K562 (cell line): ENCODE measurements at regions not wholly inside any gene's neighbourhood (a gene's known extent, or its start where the extent isn't known, plus 50 kb on each side); places are given as distances from the start of the nearest gene placed in this dataset.

Source experiments
- ARNT ChIP-seq, 2 experiments: fragments of 450-650 bp; IDR thresholded peaks; 2 replicates each; pipeline ENCODE4 v1.6.1; 2016; ENCODE audit warnings: mild to moderate bottlenecking in 1 of 2
- EGR1 ChIP-seq: fragments of 450-650 bp; conservative IDR thresholded peaks from 2 replicates; pipeline ENCODE4 v1.6.1; 2017; ENCODE audit warnings: mild to moderate bottlenecking
- ZNF239 ChIP-seq: fragments of 250-450 bp; sonication (Bioruptor Pico); IDR thresholded peaks from 2 replicates; pipeline ENCODE4 v1.4.0; 2020; ENCODE audit warnings: mild to moderate bottlenecking
- TF ChIP-seq, protein P1 (sequence below): fragments of 450-650 bp; IDR thresholded peaks from 2 replicates; pipeline ENCODE4 v1.6.1; 2016; ENCODE audit warnings: low read depth
- TF ChIP-seq, protein P2 (sequence below), 2 experiments: fragments of 200-800 bp in 1 of 2; sonication (Bioruptor generic) in 1 of 2; sonication (generic) in 1 of 2; formaldehyde crosslinking in 1 of 2; IDR thresholded peaks in 1 of 2; conservative IDR thresholded peaks in 1 of 2; 2 replicates each; pipeline versions ENCODE4 v1.5.0 to v1.6.1; 2016 to 2020; ENCODE audit warnings: missing compliant biosample characterization in 1 of 2, missing genetic modification characterization in 1 of 2, missing genetic modification reagents in 1 of 2
- TF ChIP-seq, protein P3 (sequence below): fragments of 250-450 bp; sonication (Bioruptor Pico); IDR thresholded peaks from 2 replicates; pipeline ENCODE4 v1.5.0; 2020; ENCODE audit warnings: mild to moderate bottlenecking, borderline replicate concordance
- TF ChIP-seq, protein P4 (sequence below): fragments of 450-650 bp; formaldehyde crosslinking; IDR thresholded peaks from 2 replicates; pipeline ENCODE4 v1.4.0; 2020; ENCODE audit warnings: mild to moderate bottlenecking, moderate library complexity

DNA sequence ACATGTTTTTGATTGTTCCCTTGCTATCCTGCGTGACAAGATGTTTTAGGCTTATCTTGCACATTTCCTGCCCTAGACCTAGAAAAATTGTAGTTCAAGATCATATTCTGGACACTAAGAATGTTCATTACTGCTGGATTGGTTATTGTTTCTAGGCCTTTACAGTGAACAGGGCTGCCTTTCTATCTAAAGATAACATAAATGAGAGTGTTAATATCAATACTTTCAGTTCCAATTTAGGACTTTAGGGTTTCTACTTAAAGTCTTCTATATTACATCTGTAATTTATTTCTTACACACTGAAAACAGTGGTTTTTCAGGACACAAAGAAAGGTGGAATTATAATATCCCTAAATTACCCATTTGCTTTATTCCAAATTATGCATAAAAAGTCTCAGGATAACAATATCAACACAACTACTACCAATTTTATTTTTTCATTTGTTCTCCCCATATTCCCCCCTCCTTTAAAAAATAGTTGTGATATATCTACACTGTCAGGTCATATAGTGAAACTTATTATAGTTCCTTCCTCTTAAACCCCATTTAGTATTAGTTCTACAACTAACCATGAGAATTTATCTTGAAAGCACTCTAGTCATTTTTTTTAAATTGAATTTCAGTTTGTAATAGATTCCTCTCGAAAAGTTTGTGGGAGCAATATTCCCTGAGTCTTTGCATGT, 293.9 kb upstream of the RIOK2 start (continued):
- TF ChIP-seq, protein P1, sequence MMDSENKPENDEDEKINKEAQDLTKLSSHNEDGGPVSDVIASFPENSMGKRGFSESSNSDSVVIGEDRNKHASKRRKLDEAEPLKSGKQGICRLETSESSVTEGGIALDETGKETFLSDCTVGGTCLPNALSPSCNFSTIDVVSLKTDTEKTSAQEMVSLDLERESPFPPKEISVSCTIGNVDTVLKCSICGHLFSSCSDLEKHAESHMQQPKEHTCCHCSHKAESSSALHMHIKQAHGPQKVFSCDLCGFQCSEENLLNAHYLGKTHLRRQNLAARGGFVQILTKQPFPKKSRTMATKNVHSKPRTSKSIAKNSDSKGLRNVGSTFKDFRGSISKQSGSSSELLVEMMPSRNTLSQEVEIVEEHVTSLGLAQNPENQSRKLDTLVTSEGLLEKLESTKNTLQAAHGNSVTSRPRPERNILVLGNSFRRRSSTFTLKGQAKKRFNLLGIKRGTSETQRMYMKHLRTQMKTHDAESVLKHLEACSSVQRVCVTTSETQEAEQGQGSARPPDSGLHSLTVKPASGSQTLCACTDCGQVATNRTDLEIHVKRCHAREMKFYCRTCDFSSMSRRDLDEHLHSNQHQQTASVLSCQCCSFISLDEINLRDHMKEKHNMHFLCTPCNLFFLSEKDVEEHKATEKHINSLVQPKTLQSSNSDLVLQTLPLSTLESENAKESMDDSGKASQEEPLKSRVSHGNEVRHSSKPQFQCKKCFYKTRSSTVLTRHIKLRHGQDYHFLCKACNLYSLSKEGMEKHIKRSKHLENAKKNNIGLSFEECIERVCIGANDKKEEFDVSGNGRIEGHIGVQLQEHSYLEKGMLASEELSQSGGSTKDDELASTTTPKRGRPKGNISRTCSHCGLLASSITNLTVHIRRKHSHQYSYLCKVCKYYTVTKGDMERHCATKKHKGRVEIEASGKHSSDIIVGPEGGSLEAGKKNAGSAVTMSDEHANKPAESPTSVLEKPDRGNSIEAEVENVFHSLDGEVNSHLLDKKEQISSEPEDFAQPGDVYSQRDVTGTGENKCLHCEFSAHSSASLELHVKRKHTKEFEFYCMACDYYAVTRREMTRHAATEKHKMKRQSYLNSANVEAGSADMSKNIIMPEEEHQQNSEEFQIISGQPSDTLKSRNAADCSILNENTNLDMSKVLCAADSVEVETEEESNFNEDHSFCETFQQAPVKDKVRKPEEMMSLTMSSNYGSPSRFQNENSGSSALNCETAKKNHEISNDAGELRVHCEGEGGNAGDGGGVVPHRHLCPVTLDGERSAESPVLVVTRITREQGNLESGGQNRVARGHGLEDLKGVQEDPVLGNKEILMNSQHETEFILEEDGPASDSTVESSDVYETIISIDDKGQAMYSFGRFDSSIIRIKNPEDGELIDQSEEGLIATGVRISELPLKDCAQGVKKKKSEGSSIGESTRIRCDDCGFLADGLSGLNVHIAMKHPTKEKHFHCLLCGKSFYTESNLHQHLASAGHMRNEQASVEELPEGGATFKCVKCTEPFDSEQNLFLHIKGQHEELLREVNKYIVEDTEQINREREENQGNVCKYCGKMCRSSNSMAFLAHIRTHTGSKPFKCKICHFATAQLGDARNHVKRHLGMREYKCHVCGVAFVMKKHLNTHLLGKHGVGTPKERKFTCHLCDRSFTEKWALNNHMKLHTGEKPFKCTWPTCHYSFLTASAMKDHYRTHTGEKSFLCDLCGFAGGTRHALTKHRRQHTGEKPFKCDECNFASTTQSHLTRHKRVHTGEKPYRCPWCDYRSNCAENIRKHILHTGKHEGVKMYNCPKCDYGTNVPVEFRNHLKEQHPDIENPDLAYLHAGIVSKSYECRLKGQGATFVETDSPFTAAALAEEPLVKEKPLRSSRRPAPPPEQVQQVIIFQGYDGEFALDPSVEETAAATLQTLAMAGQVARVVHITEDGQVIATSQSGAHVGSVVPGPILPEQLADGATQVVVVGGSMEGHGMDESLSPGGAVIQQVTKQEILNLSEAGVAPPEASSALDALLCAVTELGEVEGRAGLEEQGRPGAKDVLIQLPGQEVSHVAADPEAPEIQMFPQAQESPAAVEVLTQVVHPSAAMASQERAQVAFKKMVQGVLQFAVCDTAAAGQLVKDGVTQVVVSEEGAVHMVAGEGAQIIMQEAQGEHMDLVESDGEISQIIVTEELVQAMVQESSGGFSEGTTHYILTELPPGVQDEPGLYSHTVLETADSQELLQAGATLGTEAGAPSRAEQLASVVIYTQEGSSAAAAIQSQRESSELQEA = no peak
- TF ChIP-seq EGR1 (no peak), ZNF239 (CRISPR knock-in tag) (no peak), ARNT (IDR thresholded peaks at IDR 0.05) (no peak)
- TF ChIP-seq, protein P2, sequence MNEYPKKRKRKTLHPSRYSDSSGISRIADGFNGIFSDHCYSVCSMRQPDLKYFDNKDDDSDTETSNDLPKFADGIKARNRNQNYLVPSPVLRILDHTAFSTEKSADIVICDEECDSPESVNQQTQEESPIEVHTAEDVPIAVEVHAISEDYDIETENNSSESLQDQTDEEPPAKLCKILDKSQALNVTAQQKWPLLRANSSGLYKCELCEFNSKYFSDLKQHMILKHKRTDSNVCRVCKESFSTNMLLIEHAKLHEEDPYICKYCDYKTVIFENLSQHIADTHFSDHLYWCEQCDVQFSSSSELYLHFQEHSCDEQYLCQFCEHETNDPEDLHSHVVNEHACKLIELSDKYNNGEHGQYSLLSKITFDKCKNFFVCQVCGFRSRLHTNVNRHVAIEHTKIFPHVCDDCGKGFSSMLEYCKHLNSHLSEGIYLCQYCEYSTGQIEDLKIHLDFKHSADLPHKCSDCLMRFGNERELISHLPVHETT (CRISPR knock-in tag; conservative IDR thresholded peaks at IDR 0.05 in 1 of 2, IDR thresholded peaks at IDR 0.05 in 1 of 2) = no peak
- TF ChIP-seq, protein P3, sequence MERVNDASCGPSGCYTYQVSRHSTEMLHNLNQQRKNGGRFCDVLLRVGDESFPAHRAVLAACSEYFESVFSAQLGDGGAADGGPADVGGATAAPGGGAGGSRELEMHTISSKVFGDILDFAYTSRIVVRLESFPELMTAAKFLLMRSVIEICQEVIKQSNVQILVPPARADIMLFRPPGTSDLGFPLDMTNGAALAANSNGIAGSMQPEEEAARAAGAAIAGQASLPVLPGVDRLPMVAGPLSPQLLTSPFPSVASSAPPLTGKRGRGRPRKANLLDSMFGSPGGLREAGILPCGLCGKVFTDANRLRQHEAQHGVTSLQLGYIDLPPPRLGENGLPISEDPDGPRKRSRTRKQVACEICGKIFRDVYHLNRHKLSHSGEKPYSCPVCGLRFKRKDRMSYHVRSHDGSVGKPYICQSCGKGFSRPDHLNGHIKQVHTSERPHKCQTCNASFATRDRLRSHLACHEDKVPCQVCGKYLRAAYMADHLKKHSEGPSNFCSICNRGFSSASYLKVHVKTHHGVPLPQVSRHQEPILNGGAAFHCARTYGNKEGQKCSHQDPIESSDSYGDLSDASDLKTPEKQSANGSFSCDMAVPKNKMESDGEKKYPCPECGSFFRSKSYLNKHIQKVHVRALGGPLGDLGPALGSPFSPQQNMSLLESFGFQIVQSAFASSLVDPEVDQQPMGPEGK (CRISPR knock-in tag) = no peak
- TF ChIP-seq, protein P4, sequence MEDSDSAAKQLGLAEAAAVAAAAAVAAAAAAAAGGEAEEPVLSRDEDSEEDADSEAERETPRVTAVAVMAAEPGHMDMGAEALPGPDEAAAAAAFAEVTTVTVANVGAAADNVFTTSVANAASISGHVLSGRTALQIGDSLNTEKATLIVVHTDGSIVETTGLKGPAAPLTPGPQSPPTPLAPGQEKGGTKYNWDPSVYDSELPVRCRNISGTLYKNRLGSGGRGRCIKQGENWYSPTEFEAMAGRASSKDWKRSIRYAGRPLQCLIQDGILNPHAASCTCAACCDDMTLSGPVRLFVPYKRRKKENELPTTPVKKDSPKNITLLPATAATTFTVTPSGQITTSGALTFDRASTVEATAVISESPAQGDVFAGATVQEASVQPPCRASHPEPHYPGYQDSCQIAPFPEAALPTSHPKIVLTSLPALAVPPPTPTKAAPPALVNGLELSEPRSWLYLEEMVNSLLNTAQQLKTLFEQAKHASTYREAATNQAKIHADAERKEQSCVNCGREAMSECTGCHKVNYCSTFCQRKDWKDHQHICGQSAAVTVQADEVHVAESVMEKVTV = no peak
